ENCODE measurements at regions not wholly inside any gene's neighbourhood (a gene's known extent, or its start where the extent isn't known, plus 50 kb on each side); places are given as distances from the start of the nearest gene placed in this dataset.
"Not testable (repeated sequence)": the region's sequence is repeated elsewhere in the genome, so short reads cannot be mapped to it uniquely, and the experiment has no call there.

DNA sequence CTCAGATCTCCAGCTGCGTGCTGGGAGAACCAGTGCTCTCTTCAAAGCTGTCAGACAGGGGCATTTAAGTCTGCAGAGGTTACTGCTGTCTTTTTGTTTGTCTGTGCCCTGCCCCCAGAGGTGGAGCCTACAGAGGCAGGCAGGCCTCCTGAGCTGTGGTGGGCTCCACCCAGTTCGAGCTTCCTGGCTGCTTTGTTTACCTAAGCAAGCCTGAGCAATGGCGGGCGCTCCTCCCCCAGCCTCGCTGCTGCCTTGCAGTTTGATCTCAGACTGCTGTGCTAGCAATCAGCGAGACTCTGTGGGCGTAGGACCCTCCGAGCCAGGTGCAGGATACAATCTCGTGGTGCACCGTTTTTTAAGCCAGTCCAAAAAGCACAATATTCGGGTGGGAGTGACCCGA lies 864.4 kb downstream of the GBE1 start:
- DNase-seq, result not testable (repeated sequence)

DNA sequence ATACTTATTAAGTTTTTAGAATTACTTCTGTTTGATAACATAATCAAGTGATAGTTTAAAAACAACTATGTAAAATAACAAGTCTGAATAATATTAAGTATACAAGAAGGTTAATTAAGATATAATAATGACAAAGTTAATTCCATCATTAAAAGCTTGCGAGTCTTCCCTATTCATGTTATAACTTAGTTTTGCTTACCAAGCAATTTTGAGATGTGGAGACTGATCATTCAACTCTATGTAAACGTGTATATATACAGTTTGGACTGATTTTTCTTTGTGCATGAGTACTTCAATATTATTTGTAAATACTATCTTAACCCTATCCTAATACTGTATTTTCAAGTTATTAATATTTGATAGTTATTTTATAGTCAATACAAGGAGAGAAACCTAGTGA lies 870.9 kb downstream of the GBE1 start:
- no peak for DNase-seq

DNA sequence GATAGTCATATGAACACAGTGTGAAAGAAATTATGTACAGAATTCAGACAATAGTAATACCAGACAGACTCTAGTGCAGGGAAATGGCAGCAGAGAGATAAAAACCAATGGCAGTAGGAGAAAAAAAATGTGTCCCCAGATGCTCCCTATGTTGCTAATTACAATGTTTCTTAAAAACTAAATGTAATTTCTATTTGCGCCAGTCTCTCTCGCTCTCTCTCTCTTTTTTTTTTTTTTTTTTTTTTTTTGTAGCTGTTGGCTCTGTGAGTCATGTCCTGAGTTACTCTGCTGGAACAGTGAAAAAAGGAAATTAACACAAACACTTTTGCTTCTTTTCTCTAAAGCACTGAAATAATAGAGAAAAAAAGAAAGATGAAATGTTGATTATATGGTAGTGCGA lies 871.9 kb downstream of the GBE1 start:
- no peak for DNase-seq

DNA sequence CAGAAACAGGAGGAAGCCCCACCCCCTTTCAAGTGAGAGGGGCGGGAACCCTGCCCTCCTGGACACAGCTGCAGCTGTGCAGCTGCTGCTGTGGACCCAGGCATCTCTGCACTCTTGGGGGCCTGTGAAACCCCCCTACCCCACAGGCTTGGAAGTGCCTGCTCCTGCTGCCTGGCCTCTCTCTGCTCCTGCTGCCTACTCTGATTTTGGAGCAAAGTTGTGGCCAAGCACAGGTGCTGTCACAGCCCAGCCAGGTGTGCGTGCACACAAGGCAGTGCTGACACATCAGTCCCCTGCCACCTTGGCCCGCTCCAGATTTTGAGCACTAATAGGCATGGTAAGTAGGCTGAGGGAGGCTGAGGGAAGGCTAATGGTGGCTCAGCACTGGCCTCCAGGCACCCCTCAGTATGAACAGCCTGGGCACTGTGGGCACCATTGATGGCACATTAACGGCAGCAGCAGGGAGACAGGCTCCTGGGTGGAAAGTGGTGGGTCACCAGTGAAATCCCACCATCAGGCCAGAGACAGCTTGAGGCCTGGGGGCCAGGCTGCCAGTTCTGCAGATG lies 890.9 kb downstream of the GBE1 start:
- DNase-seq, result no peak

DNA sequence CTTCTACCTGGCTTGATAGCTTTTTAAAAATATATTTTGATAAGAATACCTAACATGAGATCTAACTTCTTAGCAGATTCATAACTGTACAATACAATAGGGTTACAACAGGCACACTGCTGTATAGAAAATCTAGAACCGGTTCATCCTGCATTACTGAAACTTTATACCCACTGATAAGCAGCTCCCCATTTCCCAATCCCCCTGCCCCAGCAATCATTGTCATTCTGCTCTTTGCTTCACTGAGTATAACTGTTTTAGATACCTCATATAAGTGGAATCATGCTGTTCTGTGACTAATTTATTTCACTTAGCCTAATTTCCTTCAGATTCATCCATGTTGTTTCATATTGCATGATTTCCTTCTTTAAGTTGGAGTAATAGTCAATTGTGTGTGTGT lies 906.0 kb downstream of the GBE1 start:
- DNase-seq, result no peak

DNA sequence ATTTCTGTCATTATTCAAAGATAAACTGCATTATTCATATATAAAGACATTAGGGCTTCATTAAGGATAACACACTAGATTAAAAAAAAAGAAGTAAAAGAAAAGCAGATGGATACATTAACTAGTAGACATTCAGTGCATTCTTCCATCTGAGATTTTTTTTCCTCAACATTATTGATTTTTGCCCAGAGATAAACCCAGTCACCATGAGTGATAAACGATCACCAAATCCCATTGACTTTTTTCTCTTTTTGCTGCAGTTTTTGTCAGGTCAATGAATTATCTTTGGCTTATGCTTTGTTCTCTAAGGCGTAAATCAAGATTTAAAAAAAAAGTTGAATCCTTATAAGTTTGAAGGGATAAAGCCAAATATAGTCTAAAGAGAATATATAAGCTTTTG lies 925.0 kb downstream of the GBE1 start:
- DNase-seq, result no peak

DNA sequence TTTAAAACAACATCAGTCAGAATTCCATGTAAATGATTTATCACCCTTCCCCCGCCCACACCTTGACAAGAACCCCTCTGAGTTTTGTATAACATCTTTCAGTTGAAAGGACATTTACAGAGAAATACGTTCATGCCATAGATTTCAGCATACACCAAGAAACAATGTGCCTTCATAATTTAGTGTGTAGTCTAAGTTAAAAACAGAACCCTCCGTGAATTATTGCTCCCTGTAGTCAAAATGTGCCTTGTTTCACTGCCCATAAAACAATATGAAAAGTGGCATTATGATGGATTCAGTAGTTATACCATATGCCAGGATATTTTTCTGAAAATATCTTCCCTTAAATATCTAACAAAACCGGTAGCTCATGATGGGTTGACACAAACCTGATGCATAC lies 953.9 kb downstream of the GBE1 start:
- DNase-seq, result no peak

DNA sequence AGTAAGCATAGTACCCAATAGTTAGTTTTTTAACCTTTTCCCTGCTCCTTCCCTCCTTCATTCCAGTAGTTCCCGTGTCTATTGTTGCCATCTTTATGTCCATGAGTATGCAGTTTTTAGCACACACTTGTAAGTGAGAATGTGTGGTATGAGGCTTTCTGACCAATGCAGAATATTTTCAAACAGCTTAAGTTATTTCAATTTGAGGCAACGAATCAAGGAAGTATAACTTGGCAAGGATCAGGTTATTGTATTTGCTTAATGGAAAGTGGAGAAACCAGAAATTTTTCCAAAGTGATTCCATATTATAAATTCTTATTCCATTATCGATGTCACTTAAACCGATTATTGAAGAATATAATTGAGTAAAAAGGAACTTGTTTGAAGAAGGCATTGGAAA lies 954.8 kb downstream of the GBE1 start:
- DNase-seq, result no peak

DNA sequence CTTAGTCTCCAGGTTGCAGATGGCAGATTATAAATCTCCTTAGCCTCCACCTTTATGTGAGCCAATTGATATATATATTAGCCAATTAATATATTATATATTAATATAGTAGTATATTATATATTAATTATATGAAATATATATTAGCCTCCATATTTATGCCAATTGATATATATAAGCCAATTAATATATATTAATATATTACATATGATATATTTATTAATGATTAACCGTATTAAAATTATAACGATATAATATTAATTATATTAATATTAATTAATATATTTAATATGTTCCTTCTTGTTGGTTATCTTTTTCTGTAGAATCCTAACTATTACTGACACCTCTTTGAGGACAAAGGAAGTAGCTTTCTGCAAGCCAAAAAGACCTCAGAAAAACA lies 972.5 kb downstream of the GBE1 start:
- DNase-seq, result no peak

DNA sequence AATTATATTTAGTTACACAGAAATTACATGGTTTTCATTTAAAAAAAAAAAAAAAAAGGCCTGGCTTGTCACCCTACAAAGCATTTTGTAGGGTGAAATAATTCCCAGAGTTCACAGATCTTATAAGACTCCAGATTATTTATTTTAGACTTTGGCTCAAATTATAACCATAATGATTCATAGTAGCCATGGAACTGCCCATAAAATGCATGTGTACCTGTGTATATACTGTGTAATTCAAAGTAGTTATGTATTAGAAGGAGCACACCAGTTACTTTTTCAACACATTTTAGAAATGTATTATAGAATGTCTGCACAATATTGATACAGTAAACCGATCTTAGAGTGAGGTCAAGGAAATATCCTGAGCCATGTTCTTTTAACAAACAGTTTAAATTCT lies 975.6 kb downstream of the GBE1 start:
- DNase-seq, result no peak

DNA sequence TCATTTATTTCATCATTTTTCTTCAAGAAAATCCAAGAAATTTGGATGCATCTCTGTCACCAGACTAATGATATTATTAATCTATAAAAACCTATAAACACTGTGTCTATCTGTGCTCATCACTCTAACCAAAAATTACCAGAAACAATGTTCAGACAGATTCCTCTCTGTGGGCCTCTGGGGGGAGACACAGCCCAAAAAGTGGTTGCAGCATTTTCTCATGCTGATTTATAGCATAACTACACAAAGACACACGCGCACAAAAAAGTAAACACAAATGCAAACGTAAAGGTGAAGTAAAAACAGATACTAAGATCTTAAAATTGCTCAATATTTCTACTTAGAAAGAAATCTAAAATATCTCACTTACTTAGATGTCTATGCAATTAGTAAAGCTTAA lies 976.0 kb downstream of the GBE1 start:
- DNase-seq, result no peak

DNA sequence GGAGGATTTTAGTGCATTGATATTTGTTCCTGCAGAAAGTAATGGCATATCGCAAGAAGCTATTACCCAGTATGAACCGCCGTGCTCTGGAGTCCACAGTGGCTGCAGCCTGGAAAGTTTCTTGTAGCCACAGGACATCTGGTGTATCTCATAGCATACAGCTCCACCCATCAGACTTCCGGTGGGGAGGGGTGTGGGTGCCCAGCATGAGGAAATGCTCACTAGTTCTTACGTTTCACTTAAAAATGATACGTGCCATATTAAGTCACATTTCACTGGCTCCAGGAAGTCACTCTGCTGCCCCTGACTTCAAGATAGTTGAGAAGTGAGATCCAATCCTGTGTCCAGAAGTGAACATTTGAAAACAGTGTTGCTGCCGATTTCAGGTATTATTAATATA lies 990.4 kb downstream of the GBE1 start:
- DNase-seq, result no peak

DNA sequence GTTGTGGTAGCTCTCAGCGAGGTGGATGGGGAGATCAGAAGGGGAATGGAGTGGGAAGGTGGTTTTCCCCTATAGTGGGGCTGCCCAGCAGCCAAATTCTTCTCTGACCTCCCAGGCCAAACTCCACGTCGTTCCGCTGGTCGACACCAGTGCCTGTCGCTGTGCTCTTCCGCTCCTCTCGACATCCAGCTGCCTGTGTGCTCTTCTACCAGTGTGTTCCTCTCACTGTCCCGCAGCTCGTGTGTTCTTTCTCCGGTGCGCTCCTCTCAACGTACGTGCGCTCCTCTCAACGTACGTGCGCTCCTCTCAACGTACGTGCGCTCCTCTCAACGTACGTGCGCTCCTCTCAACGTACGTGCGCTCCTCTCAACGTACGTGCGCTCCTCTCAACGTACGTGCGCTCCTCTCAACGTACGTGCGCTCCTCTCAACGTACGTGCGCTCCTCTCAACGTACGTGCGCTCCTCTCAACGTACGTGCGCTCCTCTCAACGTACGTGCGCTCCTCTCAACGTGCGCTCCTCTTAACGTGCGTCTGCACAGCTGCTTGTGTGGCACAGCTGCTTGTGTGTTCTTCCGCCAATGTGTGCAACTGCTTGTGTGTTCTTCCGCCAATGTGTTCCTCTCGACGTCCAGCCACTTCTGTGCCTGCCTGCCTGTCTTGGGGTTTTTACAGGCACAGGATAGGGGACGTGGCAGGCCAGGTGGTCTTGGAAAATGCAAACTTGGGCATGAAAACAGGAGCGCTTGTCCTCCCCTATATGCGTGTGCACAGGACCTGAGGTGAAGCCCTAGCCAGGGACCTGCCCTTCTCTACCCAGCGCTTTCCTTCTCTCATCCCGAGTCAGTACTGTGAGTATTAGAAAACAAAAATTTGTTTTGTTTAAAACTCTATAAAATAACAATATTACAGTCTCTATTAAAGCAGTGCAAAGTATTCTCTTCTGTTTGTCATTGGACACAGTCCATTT lies 991.1 kb downstream of the GBE1 start:
- DNase-seq, result no peak

DNA sequence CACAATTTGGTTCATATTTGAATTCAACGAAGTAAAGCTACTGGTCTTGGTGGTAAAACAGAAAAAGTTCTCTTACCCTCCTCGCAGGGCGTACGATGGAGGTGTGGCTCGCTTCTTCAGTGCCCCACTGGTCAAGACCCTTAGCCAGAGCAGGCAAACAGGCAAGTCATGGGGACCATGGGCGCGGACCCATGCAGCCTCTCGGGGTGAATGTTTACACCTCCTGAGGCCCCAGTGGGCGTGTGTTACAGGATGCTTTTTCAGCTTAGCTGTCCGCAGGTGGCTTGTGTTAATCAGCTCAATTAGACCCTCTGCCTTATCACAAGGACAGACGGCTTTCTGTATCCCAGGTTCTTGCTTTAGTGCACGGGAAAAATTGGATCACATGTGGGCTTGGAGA lies 991.8 kb downstream of the GBE1 start:
- DNase-seq, result no peak

DNA sequence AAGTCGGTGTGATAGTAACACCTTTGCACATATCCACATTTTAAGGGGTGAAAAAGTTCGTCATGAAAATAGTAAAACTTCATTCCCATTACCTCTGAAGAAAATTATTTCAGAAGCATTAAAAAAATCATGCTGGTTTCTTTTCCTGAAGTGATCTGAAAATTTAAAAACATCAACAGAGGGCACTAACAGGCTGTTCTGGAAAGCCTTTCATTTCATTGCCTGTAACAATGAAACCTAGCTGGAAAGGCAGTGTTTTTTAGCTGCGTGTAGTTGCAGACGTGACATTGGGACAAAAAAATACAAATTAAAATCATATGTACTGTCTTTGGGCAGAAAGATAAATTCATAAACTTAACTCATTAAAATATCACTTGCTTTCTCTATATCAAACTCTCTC lies 993.8 kb downstream of the GBE1 start:
- no peak for DNase-seq

DNA sequence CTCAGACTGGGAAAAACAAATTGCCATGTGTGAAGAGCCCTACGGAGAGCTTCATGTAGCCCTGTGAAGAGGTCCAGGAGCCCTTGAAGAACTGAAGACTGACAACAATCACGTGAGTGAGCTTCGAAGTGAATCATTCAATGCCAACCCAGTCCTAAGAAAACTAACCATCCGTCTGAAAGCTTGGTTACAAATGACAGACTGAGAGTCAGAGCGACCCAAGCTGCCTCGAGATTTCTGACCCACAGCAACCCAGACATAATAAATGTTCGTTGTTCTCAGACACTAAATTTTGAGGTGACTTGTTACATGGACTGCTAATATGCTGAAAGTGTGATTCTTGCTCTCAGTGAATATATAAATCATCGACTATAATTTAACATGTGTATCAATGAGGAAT lies 987.2 kb upstream of the ROBO1 start:
- no peak for DNase-seq

DNA sequence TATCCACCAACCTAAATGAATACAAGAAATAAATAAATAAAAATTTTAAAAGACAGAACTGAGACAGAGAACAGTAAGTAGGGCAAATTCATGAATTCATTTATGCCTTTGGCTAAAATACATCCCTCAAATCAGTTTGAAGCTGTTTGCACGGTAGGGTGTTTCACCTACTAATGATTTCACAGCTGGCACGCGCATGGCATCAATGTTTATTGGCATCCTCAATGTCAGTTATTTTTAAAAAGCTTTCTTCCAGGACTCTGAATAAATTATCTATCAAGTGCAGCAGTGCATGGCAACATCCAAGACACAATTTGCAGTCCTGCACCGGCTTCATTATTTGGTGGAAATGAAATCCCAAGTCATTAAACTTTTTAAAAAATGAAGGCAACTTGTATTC lies 985.2 kb upstream of the ROBO1 start:
- no peak for DNase-seq

DNA sequence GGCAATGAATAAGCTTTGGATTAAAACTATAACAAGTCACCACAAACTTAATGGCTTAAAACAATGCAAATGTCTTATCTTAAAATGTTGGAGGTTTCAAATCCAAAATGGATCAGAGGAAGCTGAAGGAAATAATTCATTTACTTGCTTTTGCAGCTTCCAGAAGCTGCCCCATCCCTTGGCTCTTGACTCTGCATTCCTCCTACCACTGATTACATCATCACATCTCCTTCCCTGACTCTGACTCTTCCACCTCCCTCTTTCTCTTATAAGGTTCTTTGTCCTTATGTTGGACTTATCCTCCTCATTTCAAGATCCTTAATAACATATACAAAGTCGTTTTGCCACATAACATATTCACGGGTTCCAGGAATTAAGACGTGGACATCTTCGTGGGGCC lies 982.8 kb upstream of the ROBO1 start:
- DNase-seq, result no peak

DNA sequence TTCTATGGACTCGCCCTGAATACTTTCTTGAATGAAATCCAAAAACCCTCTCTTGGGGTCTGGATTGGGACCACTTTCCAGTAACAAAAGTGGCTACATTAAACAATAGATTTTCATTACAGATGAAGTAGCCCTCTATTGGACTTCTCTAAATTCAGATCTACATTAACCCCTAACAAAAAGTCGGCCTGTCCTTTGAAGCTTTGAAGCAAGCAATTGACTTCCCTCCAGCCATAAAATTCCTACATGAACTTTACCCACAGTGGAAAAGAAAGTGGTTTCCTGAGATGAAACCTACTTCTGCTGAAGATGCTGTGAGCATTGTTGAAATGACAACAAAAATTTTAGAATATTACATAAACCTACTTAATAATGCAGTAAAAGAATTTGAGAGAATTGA lies 967.1 kb upstream of the ROBO1 start:
- no peak for DNase-seq

DNA sequence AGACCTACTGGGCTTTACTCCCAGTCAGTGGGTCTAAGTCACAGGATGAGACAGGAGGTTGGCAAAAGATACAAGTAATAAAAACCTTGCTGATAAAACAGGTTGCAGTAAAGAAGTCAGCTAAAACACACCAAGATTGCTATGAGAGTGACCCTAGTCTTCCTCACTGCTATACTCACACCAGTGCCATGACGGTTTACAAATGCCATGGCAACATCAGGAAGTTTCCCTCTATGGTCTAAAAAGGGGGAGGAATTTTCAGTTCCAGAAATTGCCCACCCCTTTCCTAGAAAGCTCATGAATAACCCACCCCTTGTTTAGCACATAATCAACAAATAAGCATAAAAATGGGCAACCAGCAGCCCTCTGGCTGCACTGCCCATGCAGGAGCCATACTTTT lies 966.7 kb upstream of the ROBO1 start:
- DNase-seq, result no peak

DNA sequence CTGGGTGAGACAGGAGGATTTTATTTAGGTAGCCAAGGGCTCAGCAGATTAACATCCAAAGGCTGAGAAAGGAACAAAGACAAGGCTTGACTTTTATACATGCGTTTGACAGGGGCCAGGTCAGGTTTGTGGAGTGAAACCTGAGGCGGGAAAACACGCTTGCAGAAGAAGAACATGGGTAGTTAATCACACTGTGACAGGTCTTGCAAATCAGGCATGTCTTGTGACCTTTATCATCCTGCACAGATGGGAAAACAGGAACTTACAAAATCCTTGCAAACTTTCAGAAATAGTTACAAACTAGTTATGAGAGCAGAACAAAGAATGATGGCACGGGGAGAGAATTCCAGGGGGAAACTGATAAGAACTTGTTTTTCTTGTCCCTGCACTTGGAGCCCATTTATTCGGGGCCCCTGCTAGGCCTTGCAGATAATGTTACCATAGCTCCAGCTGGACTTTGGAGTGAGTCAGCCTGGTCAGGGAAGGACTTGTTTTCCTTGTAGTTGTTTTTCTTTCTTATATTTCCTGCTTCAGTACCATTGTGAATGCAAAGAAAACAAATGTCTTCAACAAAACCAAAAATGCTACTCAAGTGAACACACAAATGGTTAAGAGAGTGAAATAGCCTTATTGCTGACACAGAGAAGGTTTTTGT lies 965.9 kb upstream of the ROBO1 start:
- no peak for DNase-seq

DNA sequence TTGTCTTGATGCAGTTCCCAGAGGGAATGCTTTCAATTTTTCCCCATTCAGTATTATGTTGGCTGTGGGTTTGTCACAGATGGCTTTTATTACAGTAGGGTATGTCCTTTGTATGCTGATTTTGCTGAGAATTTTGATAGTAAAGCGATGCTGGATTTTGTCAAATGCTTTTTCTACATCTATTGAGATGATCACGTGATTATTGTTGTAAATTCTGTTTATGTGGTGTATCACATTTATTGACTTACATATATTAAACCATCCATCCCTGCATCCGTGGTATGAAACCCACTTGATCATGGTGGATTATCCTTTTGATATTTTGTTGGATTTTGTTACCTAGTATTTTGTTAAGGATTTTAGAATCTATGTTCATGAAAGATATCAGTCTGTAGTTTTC lies 959.8 kb upstream of the ROBO1 start:
- not testable (repeated sequence) for DNase-seq

DNA sequence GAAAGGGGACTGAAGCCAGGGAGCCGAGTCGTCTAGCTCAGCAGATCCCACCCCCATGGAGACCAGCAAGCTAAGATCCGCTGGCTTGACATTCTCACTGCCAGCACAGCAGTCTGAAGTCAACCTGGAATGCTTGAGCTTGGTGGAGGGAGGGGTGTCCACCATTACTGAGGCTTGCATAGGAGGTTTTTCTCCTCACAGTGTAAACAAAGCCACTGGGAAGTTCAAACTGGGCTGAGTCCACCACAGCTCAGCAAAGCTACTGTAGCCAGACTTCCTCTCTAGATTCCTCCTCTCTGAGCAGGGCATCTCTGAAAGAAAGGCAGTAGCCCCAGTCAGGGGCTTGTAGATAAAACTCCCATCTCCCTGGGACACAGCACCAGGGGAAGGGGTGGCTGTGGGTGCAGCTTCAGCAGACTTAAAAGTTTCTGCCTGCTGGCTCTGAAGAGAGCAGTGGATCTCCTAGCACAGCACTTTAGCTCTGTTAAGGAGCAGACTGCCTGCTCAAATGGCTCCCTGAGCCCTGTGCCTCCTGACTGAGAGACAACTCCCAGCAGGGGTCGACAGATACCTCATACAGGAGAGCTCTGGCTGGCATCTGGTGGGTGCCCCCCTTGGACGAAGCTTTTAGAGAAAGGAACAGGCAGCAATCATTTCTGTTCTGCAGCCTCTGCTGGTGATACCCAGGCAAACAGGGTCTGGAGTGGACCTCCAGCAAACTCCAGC lies 942.0 kb upstream of the ROBO1 start:
- not testable (repeated sequence) for DNase-seq

DNA sequence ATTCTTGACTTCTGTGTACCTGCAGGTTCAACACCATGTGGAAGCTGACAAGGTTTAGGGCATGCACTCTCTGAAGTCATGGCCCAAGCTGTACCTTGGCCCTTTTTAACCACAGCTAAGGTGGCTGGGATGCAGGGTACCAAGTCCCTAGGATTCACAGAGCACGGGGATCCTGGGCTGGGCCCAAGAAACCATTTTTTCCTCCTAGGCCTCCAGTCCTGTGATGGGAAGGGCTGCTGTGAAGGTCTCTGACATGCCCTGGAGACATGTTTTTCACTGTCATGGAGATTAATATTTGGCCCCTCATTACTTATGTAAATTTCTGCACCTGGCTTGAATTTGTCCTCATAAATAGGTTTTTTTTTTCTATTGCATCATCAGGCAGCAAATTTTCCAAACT lies 937.5 kb upstream of the ROBO1 start:
- DNase-seq, result no peak
